HEK293 (cell line): ENCODE measurements at regions not wholly inside any gene's neighbourhood (a gene's known extent, or its start where the extent isn't known, plus 50 kb on each side); places are given as distances from the start of the nearest gene placed in this dataset.

Experiments used
- CTCF ChIA-PET: fragments of 350-600 bp; formaldehyde crosslinking; extraction: SDS; loops from one replicate; lab custom pipeline; 2021; ENCODE audit warnings: antibody characterized with exemption; lab: Yijun Ruan, JAX
- POLR2A ChIA-PET: fragments of 300-600 bp; formaldehyde crosslinking; extraction: SDS; loops from one replicate; lab custom pipeline; 2020; ENCODE audit warnings: antibody characterized with exemption, inconsistent platforms; lab: Yijun Ruan, JAX
- H3K27ac ChIP-seq: fragments of 200-500 bp; sonication (Bioruptor generic); 2 replicates; pipeline ENCODE4 v1.5.1; 2014; ENCODE audit warnings: low read depth, low read length, control low read depth, inconsistent platforms; ENCODE audit errors: extremely low read depth
- H3K36me3 ChIP-seq, 2 experiments: fragments of 200-500 bp in 1 of 2; sonication (Bioruptor generic) in 1 of 2; 1 replicate in 1 of 2; 2 replicates in 1 of 2; pipeline ENCODE4 v1.5.1; 2014 to 2017; ENCODE audit warnings: inconsistent platforms in 2 of 2, low read length in 2 of 2; ENCODE audit not compliant: control insufficient read depth in 2 of 2, insufficient read depth in 1 of 2
- H3K4me1 ChIP-seq: fragments of 200-500 bp; sonication (Bioruptor generic); 2 replicates; pipeline ENCODE4 v1.5.1; 2014; ENCODE audit warnings: mild to moderate bottlenecking, low read length, inconsistent platforms; ENCODE audit not compliant: control insufficient read depth, insufficient read depth
- H3K4me3 ChIP-seq: 2 replicates; pipeline ENCODE4 v1.5.1; 2011; ENCODE audit warnings: low read depth, mild to moderate bottlenecking, control low read depth, low read length, moderate library complexity
- H3K9me3 ChIP-seq: fragments of 200-500 bp; sonication (Bioruptor generic); 2 replicates; pipeline ENCODE4 v1.5.1; 2014; ENCODE audit warnings: low read depth, low read length, inconsistent platforms; ENCODE audit not compliant: control insufficient read depth, insufficient read depth
- BCL6B ChIP-seq: fragments of 450-650 bp; formaldehyde crosslinking; IDR thresholded peaks from 2 replicates; pipeline ENCODE4 v1.5.1; 2017; ENCODE audit warnings: missing biosample characterization, missing genetic modification characterization
- CTCF ChIP-seq: fragments of 450-650 bp; formaldehyde crosslinking; IDR thresholded peaks from 2 replicates; pipeline ENCODE4 v1.5.1; 2016; ENCODE audit warnings: missing biosample characterization, missing genetic modification characterization
- PRDM2 ChIP-seq: fragments of 450-650 bp; formaldehyde crosslinking; IDR thresholded peaks from 2 replicates; pipeline ENCODE4 v1.5.1; 2016; ENCODE audit warnings: missing biosample characterization, missing genetic modification characterization, borderline replicate concordance
- PRDM6 ChIP-seq: fragments of 450-650 bp; formaldehyde crosslinking; IDR thresholded peaks from 2 replicates; pipeline ENCODE4 v1.5.1; 2017; ENCODE audit warnings: missing biosample characterization, missing genetic modification characterization
- SCRT2 ChIP-seq: fragments of 450-650 bp; formaldehyde crosslinking; IDR thresholded peaks from 2 replicates; pipeline ENCODE4 v1.5.1; 2016; ENCODE audit warnings: missing biosample characterization, missing genetic modification characterization
- ZBTB21 ChIP-seq: fragments of 450-650 bp; formaldehyde crosslinking; IDR thresholded peaks from 2 replicates; pipeline ENCODE4 v1.5.1; 2017; ENCODE audit warnings: missing biosample characterization, missing genetic modification characterization
- ZBTB8A ChIP-seq: fragments of 450-650 bp; formaldehyde crosslinking; IDR thresholded peaks from 2 replicates; pipeline ENCODE4 v1.5.1; 2016; ENCODE audit warnings: missing biosample characterization, missing genetic modification characterization
- ZFP37 ChIP-seq: fragments of 450-650 bp; formaldehyde crosslinking; IDR thresholded peaks from 2 replicates; pipeline ENCODE4 v1.5.1; 2016; ENCODE audit warnings: missing biosample characterization, missing genetic modification characterization
- ZNF155 ChIP-seq: fragments of 450-650 bp; formaldehyde crosslinking; IDR thresholded peaks from 2 replicates; pipeline ENCODE4 v1.5.1; 2016; ENCODE audit warnings: missing biosample characterization, missing genetic modification characterization
- ZNF350 ChIP-seq: fragments of 450-650 bp; formaldehyde crosslinking; IDR thresholded peaks from 2 replicates; pipeline ENCODE4 v1.5.0; 2017; ENCODE audit warnings: missing biosample characterization, mild to moderate bottlenecking, missing genetic modification characterization
- ZNF354C ChIP-seq: fragments of 450-650 bp; formaldehyde crosslinking; IDR thresholded peaks from 2 replicates; pipeline ENCODE4 v1.5.1; 2016; ENCODE audit warnings: missing biosample characterization, missing genetic modification characterization, low read depth, borderline replicate concordance
- ZNF513 ChIP-seq: fragments of 450-650 bp; IDR thresholded peaks from 2 replicates; pipeline ENCODE4 v1.5.1; 2018; ENCODE audit warnings: missing biosample characterization, missing genetic modification characterization
- ZNF555 ChIP-seq: fragments of 450-650 bp; formaldehyde crosslinking; conservative IDR thresholded peaks from 2 replicates; pipeline ENCODE4 v1.5.1; 2017; ENCODE audit warnings: missing biosample characterization, mild to moderate bottlenecking, missing genetic modification characterization, inconsistent platforms
- ZNF560 ChIP-seq: fragments of 450-650 bp; formaldehyde crosslinking; IDR thresholded peaks from 2 replicates; pipeline ENCODE4 v1.5.1; 2017; ENCODE audit warnings: missing biosample characterization, missing genetic modification characterization, borderline replicate concordance
- ZNF660 ChIP-seq: fragments of 450-650 bp; IDR thresholded peaks from 2 replicates; pipeline ENCODE4 v1.5.1; 2018; ENCODE audit warnings: missing biosample characterization, mild to moderate bottlenecking, missing genetic modification characterization

GRCh38 chr5:82591021-82591515, 312.9 kb upstream of the RPS23 start:
- Histone ChIP-seq H3K9me3 (no peaks in the 10 kb centered on the region), H3K27ac (no peak overlapping the region), H3K36me3 (no peaks in the 10 kb centered on the region), H3K4me1 (no peaks in the 10 kb centered on the region), H3K4me3 (no peak overlapping the region)
- no peak for TF ChIP-seq ZNF350 (tag by site-specific recombination)
- TF ChIP-seq ZNF660, result no peak
- no peak for TF ChIP-seq ZBTB21 (tag by site-specific recombination)
- no peak for TF ChIP-seq SCRT2 (tag by site-specific recombination)
- TF ChIP-seq ZNF555 (tag by site-specific recombination), result no peak
- no peak for TF ChIP-seq ZNF513 (tag by site-specific recombination)
- TF ChIP-seq PRDM6 (tag by site-specific recombination), result no peak
- TF ChIP-seq ZNF354C (tag by site-specific recombination), result no peak
- no peak for TF ChIP-seq ZNF560 (tag by site-specific recombination)
- TF ChIP-seq CTCF (tag by site-specific recombination), result no peak
- no peak for TF ChIP-seq BCL6B
- no peak for TF ChIP-seq ZNF155 (tag by site-specific recombination)
- no peak for TF ChIP-seq PRDM2 (tag by site-specific recombination)
- TF ChIP-seq ZFP37, result no peak
- TF ChIP-seq ZBTB8A (tag by site-specific recombination), result no peak
- ChIA-PET CTCF (no interaction called here), POLR2A (no interaction called here)
